K562 (cell line): ENCODE measurements at regions not wholly inside any gene's neighbourhood (a gene's known extent, or its start where the extent isn't known, plus 50 kb on each side); places are given as distances from the start of the nearest gene placed in this dataset.

Source experiments
- ATAC-seq: fragments of 200-7000 bp; cut with Tn5 transposase; 3 replicates; pipeline ENCODE4 v1.9.1; 2020; ENCODE audit warnings: moderate library complexity
- BruUV-seq: library from RNA; stranded (reverse); fragments of 400-500 nt; replicated peaks from 2 replicates; lab custom pipeline; 2021; lab: Mats Ljungman, UMichigan
- CTCF ChIA-PET: fragments of 300-600 bp; formaldehyde crosslinking; extraction: SDS; loops from one replicate; lab custom pipeline; 2021; ENCODE audit warnings: low intra/inter-chr PET ratio; lab: Yijun Ruan, JAX
- POLR2A ChIA-PET: fragments of 300-600, 350-650 bp; sonication (Branson Sonifier 250); formaldehyde crosslinking; extraction: SDS; loops from one replicate; lab custom pipeline; 2021; ENCODE audit warnings: antibody characterized with exemption, inconsistent platforms; lab: Yijun Ruan, JAX
- DNase-seq, 4 experiments: peaks; one replicate each; pipeline versions ENCODE4 v3.0.0 to v3.0.0-alpha.2; 2011 to 2018; ENCODE audit warnings: low spot score in 3 of 4, mixed read lengths in 3 of 4; ENCODE audit errors: extremely low read depth in 1 of 4
- FAIRE-seq: peaks from 2 replicates; lab custom pipeline; 2011; peaks lifted over from hg19 to GRCh38; lab: Jason Lieb, UNC
- H2AFZ ChIP-seq: 2 replicates; pipeline ENCODE4 v1.6.0; 2011; ENCODE audit warnings: low read depth, low read length, control low read depth, inconsistent platforms
- H3K27ac ChIP-seq: fragments of 200-600 bp; 3 replicates; pipeline ENCODE4 v1.8.0; 2011; ENCODE audit warnings: low read depth, mild to moderate bottlenecking, control low read depth, inconsistent platforms, low read length, moderate library complexity, mixed read lengths; ENCODE audit errors: extremely low read depth
- H3K27me3 ChIP-seq, 2 experiments: fragments of 300-600 bp in 1 of 2; 2 replicates in 1 of 2; 3 replicates in 1 of 2; pipeline versions ENCODE4 v1.6.0 to v1.8.0; 2011; ENCODE audit warnings: inconsistent platforms in 2 of 2, low read length in 2 of 2, mild to moderate bottlenecking in 1 of 2, mixed read lengths in 1 of 2, moderate library complexity in 1 of 2; ENCODE audit not compliant: control insufficient read depth in 2 of 2, insufficient read depth in 2 of 2
- H3K36me3 ChIP-seq: fragments of 300-600 bp; 3 replicates; pipeline ENCODE4 v1.8.0; 2011; ENCODE audit warnings: mild to moderate bottlenecking, low read length, inconsistent platforms; ENCODE audit not compliant: control insufficient read depth, insufficient read depth
- H3K4me1 ChIP-seq, 2 experiments: fragments of 200-600 bp in 1 of 2; replicated peaks in 1 of 2; 2 replicates in 1 of 2; 3 replicates in 1 of 2; pipeline versions ENCODE4 v1.5.1 to v1.8.0; 2011; ENCODE audit warnings: inconsistent platforms in 2 of 2, low read length in 2 of 2, mild to moderate bottlenecking in 1 of 2, mixed read lengths in 1 of 2, moderate library complexity in 1 of 2; ENCODE audit not compliant: control insufficient read depth in 2 of 2, insufficient read depth in 2 of 2
- H3K4me2 ChIP-seq: 2 replicates; pipeline ENCODE4 v1.6.1; 2011; ENCODE audit warnings: low read length, control low read depth, inconsistent platforms, mixed read lengths; ENCODE audit not compliant: insufficient read depth
- H3K4me3 ChIP-seq: fragments of 200-600 bp; sonication (generic), shearing (Covaris generic); 2 replicates; pipeline ENCODE4 v1.5.1; 2016; ENCODE audit warnings: control low read depth, inconsistent platforms
- H3K79me2 ChIP-seq: fragments of 200-600 bp; 3 replicates; pipeline ENCODE4 v1.8.0; 2011; ENCODE audit warnings: low read length, inconsistent platforms; ENCODE audit not compliant: control insufficient read depth, insufficient read depth
- H3K9ac ChIP-seq, 2 experiments: 2 replicates each; pipeline versions ENCODE4 v1.6.0 to v1.6.1; 2011; ENCODE audit warnings: low read depth in 2 of 2, low read length in 2 of 2, control low read depth in 1 of 2, inconsistent platforms in 1 of 2, mild to moderate bottlenecking in 1 of 2, mixed read lengths in 1 of 2; ENCODE audit not compliant: insufficient read depth in 1 of 2
- H3K9me1 ChIP-seq: one replicate; pipeline ENCODE4 v1.6.0; 2011; ENCODE audit warnings: inconsistent platforms, mild to moderate bottlenecking, low read length, moderate library complexity; ENCODE audit not compliant: control insufficient read depth, insufficient read depth
- H3K9me3 ChIP-seq: replicated peaks from 2 replicates; pipeline ENCODE4 v1.5.1; 2011; ENCODE audit warnings: low read depth, low read length, inconsistent platforms; ENCODE audit not compliant: control insufficient read depth, insufficient read depth
- H4K20me1 ChIP-seq: replicated peaks from 2 replicates; pipeline ENCODE4 v1.6.1; 2011; ENCODE audit warnings: low read length, inconsistent platforms, mixed read lengths; ENCODE audit not compliant: control insufficient read depth, insufficient read depth
- CCNT2 ChIP-seq: IDR thresholded peaks from 2 replicates; pipeline ENCODE4 v1.6.1; 2011; ENCODE audit warnings: borderline replicate concordance, low read depth, mild to moderate bottlenecking, moderate library complexity, mixed read lengths, low read length; ENCODE audit not compliant: insufficient read length; ENCODE audit errors: extremely low read depth
- CXXC5 ChIP-seq: fragments of 250-450 bp; sonication (Bioruptor Pico); IDR thresholded peaks from 2 replicates; pipeline ENCODE4 v1.8.0; 2022; ENCODE audit warnings: inconsistent platforms, mild to moderate bottlenecking, moderate library complexity
- E2F3 ChIP-seq: fragments of 250-450 bp; sonication (Bioruptor Pico); IDR thresholded peaks from 2 replicates; pipeline ENCODE4 v1.4.0; 2020; ENCODE audit warnings: mild to moderate bottlenecking
- EP300 ChIP-seq: IDR thresholded peaks from 2 replicates; pipeline ENCODE4 v1.6.1; 2012; ENCODE audit warnings: low read length, improper control_type of control experiment
- ETS2 ChIP-seq: IDR thresholded peaks from 2 replicates; pipeline ENCODE4 v1.6.1; 2016; ENCODE audit warnings: borderline replicate concordance, missing genetic modification characterization, mild to moderate bottlenecking, moderate library complexity, missing compliant biosample characterization; ENCODE audit not compliant: poor library complexity, severe bottlenecking
- EWSR1 ChIP-seq: fragments of 450-650 bp; IDR thresholded peaks from 2 replicates; pipeline ENCODE4 v1.6.1; 2018; ENCODE audit warnings: borderline replicate concordance, mild to moderate bottlenecking, low read depth, moderate library complexity; ENCODE audit not compliant: partially characterized antibody
- KLF10 ChIP-seq: fragments of 250-450 bp; sonication (Bioruptor Pico); IDR thresholded peaks from 2 replicates; pipeline ENCODE4 v1.6.1; 2021; ENCODE audit warnings: matching md5 sums
- NFYB ChIP-seq: IDR thresholded peaks from 2 replicates; pipeline ENCODE4 v1.6.1; 2011; ENCODE audit warnings: mild to moderate bottlenecking, moderate library complexity; ENCODE audit not compliant: insufficient read length; ENCODE audit errors: extremely low read depth
- ZNF79 ChIP-seq: fragments of 250-450 bp; sonication (Bioruptor Pico); IDR thresholded peaks from 2 replicates; pipeline ENCODE4 v1.4.0; 2020; ENCODE audit warnings: low read depth, mild to moderate bottlenecking, moderate library complexity
- WGBS: fragments of 100-300 bp; shearing (Covaris generic); methylation state at CpG from one replicate; pipeline ENCODE4 v1.1.6; 2016; ENCODE audit warnings: low coverage, mixed read lengths; ENCODE audit not compliant: insufficient coverage; ENCODE audit errors: missing lambda C conversion rate; 5-methylcytosine and 5-hydroxymethylcytosine counted together
- in situ Hi-C: fragments of 300-500 bp; cut with MboI; formaldehyde crosslinking; loops from 4 replicates; pipeline ENCODE4 v1.15.0; 2018; ENCODE audit warnings: inconsistent platforms, mixed read lengths
- intact Hi-C: fragments of 100-400 bp; cut with micrococcal nuclease; formaldehyde crosslinking; loops from 2 replicates; pipeline ENCODE4 v1.14.2; 2022
- TF ChIP-seq, protein P1 (sequence below): IDR thresholded peaks from 3 replicates; pipeline ENCODE4 v1.6.1; 2011; ENCODE audit warnings: borderline replicate concordance, mild to moderate bottlenecking, moderate library complexity; ENCODE audit not compliant: insufficient read length; ENCODE audit errors: extremely low read depth
- TF ChIP-seq, protein P2 (sequence below): fragments of 450-650 bp; IDR thresholded peaks from 2 replicates; pipeline ENCODE4 v1.6.1; 2014; ENCODE audit warnings: low read depth, mild to moderate bottlenecking, moderate library complexity, borderline replicate concordance
- TF ChIP-seq, protein P3 (sequence below): fragments of 250-450 bp; sonication (Bioruptor Pico); IDR thresholded peaks from 2 replicates; pipeline ENCODE4 v1.8.0; 2022; ENCODE audit warnings: moderate library complexity, mild to moderate bottlenecking, inconsistent platforms
- TF ChIP-seq, protein P4 (sequence below): fragments of 450-650 bp; IDR thresholded peaks from 2 replicates; pipeline ENCODE4 v1.6.1; 2017; ENCODE audit warnings: mild to moderate bottlenecking, moderate library complexity
- TF ChIP-seq, protein P5 (sequence below): sonication (generic); formaldehyde crosslinking; IDR thresholded peaks from 2 replicates; pipeline ENCODE4 v1.8.1; 2023; ENCODE audit warnings: mild to moderate bottlenecking, missing genetic modification reagents, moderate library complexity

DNA sequence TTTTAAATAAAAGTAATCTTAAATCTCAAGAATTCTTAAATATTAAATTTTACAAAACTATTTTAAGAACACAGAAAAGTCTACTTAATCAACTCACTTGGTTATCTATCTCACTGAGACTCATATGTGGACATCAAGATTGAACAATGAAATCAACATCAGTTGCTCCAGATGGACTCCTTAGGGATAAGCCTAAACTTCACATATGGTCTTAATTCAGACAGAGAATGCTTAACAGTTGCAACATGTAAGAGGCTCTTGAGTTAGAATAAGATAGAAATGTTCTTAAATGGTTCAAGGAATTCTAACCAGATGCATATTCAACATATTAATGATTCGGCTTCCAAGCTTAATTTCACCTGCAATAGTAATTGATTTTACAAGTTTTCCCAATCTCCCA lies 1730.9 kb downstream of the PCDH9 start:
- no peaks in the 10 kb centered on the region for H3K79me2 ChIP-seq
- 14% methylated on average over 1 of the region's 1 CpG for WGBS
- H4K20me1 ChIP-seq, result no peaks in the 10 kb centered on the region
- H3K4me3 ChIP-seq, result no peak overlapping the region
- FAIRE-seq (no peak), DNase-seq (no peak), ATAC-seq (no peak)
- H3K9ac ChIP-seq, result no peak overlapping the region
- H3K36me3 ChIP-seq, result no peaks in the 10 kb centered on the region
- no peaks in the 10 kb centered on the region for H3K9me1 ChIP-seq
- BruUV-seq, result no TSS peak
- H3K27ac ChIP-seq, result no peak overlapping the region
- no peaks in the 10 kb centered on the region for H3K9me3 ChIP-seq
- POLR2A ChIA-PET, result no interaction called here
- no peaks in the 10 kb centered on the region for H3K27me3 ChIP-seq
- no peak overlapping the region for H3K4me2 ChIP-seq
- no peak overlapping the region for H2AFZ ChIP-seq
- in situ Hi-C loops, result no loop called here
- intact Hi-C loops, result no loop called here
- TF ChIP-seq, protein P1, sequence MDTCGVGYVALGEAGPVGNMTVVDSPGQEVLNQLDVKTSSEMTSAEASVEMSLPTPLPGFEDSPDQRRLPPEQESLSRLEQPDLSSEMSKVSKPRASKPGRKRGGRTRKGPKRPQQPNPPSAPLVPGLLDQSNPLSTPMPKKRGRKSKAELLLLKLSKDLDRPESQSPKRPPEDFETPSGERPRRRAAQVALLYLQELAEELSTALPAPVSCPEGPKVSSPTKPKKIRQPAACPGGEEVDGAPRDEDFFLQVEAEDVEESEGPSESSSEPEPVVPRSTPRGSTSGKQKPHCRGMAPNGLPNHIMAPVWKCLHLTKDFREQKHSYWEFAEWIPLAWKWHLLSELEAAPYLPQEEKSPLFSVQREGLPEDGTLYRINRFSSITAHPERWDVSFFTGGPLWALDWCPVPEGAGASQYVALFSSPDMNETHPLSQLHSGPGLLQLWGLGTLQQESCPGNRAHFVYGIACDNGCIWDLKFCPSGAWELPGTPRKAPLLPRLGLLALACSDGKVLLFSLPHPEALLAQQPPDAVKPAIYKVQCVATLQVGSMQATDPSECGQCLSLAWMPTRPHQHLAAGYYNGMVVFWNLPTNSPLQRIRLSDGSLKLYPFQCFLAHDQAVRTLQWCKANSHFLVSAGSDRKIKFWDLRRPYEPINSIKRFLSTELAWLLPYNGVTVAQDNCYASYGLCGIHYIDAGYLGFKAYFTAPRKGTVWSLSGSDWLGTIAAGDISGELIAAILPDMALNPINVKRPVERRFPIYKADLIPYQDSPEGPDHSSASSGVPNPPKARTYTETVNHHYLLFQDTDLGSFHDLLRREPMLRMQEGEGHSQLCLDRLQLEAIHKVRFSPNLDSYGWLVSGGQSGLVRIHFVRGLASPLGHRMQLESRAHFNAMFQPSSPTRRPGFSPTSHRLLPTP, result no peak
- TF ChIP-seq EWSR1 (no peak), NFYB (no peak), ZNF79 (CRISPR knock-in tag) (no peak), EP300 (no peak), E2F3 (CRISPR knock-in tag) (no peak), KLF10 (CRISPR knock-in tag) (no peak), ETS2 (tag) (no peak), CCNT2 (no peak), CXXC5 (CRISPR knock-in tag) (no peak)
- TF ChIP-seq, protein P2, sequence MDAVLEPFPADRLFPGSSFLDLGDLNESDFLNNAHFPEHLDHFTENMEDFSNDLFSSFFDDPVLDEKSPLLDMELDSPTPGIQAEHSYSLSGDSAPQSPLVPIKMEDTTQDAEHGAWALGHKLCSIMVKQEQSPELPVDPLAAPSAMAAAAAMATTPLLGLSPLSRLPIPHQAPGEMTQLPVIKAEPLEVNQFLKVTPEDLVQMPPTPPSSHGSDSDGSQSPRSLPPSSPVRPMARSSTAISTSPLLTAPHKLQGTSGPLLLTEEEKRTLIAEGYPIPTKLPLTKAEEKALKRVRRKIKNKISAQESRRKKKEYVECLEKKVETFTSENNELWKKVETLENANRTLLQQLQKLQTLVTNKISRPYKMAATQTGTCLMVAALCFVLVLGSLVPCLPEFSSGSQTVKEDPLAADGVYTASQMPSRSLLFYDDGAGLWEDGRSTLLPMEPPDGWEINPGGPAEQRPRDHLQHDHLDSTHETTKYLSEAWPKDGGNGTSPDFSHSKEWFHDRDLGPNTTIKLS, result no peak
- TF ChIP-seq, protein P3, sequence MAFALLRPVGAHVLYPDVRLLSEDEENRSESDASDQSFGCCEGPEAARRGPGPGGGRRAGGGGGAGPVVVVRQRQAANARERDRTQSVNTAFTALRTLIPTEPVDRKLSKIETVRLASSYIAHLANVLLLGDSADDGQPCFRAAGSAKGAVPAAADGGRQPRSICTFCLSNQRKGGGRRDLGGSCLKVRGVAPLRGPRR (CRISPR knock-in tag), result no peak
- TF ChIP-seq, protein P4, sequence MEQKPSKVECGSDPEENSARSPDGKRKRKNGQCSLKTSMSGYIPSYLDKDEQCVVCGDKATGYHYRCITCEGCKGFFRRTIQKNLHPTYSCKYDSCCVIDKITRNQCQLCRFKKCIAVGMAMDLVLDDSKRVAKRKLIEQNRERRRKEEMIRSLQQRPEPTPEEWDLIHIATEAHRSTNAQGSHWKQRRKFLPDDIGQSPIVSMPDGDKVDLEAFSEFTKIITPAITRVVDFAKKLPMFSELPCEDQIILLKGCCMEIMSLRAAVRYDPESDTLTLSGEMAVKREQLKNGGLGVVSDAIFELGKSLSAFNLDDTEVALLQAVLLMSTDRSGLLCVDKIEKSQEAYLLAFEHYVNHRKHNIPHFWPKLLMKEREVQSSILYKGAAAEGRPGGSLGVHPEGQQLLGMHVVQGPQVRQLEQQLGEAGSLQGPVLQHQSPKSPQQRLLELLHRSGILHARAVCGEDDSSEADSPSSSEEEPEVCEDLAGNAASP, result no peak
- TF ChIP-seq, protein P5, sequence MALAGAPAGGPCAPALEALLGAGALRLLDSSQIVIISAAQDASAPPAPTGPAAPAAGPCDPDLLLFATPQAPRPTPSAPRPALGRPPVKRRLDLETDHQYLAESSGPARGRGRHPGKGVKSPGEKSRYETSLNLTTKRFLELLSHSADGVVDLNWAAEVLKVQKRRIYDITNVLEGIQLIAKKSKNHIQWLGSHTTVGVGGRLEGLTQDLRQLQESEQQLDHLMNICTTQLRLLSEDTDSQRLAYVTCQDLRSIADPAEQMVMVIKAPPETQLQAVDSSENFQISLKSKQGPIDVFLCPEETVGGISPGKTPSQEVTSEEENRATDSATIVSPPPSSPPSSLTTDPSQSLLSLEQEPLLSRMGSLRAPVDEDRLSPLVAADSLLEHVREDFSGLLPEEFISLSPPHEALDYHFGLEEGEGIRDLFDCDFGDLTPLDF (CRISPR knock-in tag), result no peak
- no peaks in the 10 kb centered on the region for H3K4me1 ChIP-seq
- CTCF ChIA-PET, result no interaction called here
